Lung (tissue), 11 donors: ENCODE measurements at regions not wholly inside any gene's neighbourhood (a gene's known extent, or its start where the extent isn't known, plus 50 kb on each side); places are given as distances from the start of the nearest gene placed in this dataset.

Experiments used
- ATAC-seq: fragments of 200-7000 bp; cut with Tn5 transposase; one replicate; pipeline ENCODE4 v1.9.1; 2020; ENCODE audit warnings: moderate number of reproducible peaks; ENCODE audit not compliant: insufficient read depth, low FRiP score
- DNase-seq, 3 donors: peaks; one replicate each; pipeline ENCODE4 v3.0.0-alpha.2; 2013 to 2017
- H3K27ac ChIP-seq, 2 donors: one replicate each; pipeline ENCODE4 v1.5.1; 2013; ENCODE audit warnings: mild to moderate bottlenecking in 2 of 2, moderate library complexity in 2 of 2, control low read depth in 1 of 2, inconsistent platforms in 1 of 2, low read depth in 1 of 2, low read length in 1 of 2
- H3K27me3 ChIP-seq, 3 donors: one replicate each; pipeline ENCODE4 v1.5.1; 2013; ENCODE audit warnings: low read length in 2 of 3; ENCODE audit not compliant: control insufficient read depth in 3 of 3, insufficient read depth in 3 of 3
- H3K36me3 ChIP-seq, 4 donors: one replicate each; pipeline ENCODE4 v1.5.1; 2013; ENCODE audit warnings: low read length in 4 of 4, mild to moderate bottlenecking in 1 of 4, moderate library complexity in 1 of 4; ENCODE audit not compliant: control insufficient read depth in 4 of 4, insufficient read depth in 4 of 4
- H3K4me1 ChIP-seq, 5 donors: one replicate each; pipeline ENCODE4 v1.5.1; 2013; ENCODE audit warnings: low read length in 5 of 5, mild to moderate bottlenecking in 2 of 5, moderate library complexity in 1 of 5; ENCODE audit not compliant: control insufficient read depth in 5 of 5, insufficient read depth in 5 of 5
- H3K4me3 ChIP-seq: one replicate; pipeline ENCODE4 v1.5.1; 2013; ENCODE audit warnings: mild to moderate bottlenecking, control low read depth, moderate library complexity
- H3K9ac ChIP-seq, 2 donors: one replicate each; pipeline ENCODE4 v1.5.1; 2013; ENCODE audit warnings: low read length in 2 of 2, control low read depth in 1 of 2; ENCODE audit not compliant: insufficient read depth in 1 of 2
- H3K9me3 ChIP-seq, 4 donors: one replicate each; pipeline ENCODE4 v1.5.1; 2013; ENCODE audit warnings: low read length in 3 of 4, mild to moderate bottlenecking in 1 of 4, moderate library complexity in 1 of 4; ENCODE audit not compliant: control insufficient read depth in 4 of 4, insufficient read depth in 3 of 4
- WGBS, 2 donors: extraction: QIAGEN DNeasy Blood & Tissue Kit; methylation state at CpG; one replicate each; pipeline ENCODE4 v1.1.7; 2013; 5-methylcytosine and 5-hydroxymethylcytosine counted together
- TF ChIP-seq, protein P1 (sequence below): IDR thresholded peaks from 2 replicates; pipeline ENCODE4 v1.5.1; 2012; ENCODE audit warnings: mild to moderate bottlenecking; ENCODE audit errors: control extremely low read depth, extremely low read depth
- donor health status: control.
- donor health status: control.
- donor health status: Bipolar disorder and iron deficiency.
- donor health status: healthy.
- donor health status: DM: yes; HTN: yes; CAD: no.

DNA sequence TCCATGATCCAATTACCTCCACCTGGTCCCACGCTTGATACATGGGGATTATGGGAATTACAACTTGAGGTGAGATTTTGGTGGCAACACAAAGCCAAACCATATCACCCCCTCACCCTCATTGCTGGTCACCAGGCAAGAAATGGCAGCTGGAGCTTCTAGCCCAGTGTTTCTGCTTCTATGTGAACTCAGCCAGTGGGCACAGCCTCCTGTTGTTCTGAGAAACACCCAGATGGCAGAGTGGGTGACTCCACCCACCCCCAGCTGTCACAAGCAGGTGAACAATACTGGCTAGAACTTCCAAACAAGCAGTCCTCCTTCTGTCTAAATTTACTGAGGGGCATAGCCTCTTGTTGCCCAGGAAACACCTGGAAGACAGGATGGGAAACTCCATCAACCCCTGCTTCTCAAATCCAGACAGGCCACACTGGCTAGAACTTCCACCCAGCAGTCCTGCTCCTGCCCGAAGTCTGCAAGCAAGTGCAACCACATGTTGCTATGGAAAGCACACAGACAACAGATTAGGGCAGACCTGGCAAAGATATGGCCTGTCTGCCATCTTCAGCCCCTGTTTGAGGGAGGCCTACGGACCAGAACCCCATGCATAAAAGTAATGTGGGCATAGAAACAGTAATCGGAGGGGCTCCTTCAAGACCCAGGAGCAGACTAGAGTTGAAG, 114.1 kb downstream of the DTWD1 start:
- Histone ChIP-seq H3K27me3 (no peaks in the 10 kb centered on the region), H3K36me3 (no peaks in the 10 kb centered on the region), H3K9me3 (no peaks in the 10 kb centered on the region), H3K4me3 (no peak overlapping the region), H3K4me1 (no peaks in the 10 kb centered on the region), H3K9ac (no peak overlapping the region), H3K27ac (no peak overlapping the region)
- TF ChIP-seq, protein P1, sequence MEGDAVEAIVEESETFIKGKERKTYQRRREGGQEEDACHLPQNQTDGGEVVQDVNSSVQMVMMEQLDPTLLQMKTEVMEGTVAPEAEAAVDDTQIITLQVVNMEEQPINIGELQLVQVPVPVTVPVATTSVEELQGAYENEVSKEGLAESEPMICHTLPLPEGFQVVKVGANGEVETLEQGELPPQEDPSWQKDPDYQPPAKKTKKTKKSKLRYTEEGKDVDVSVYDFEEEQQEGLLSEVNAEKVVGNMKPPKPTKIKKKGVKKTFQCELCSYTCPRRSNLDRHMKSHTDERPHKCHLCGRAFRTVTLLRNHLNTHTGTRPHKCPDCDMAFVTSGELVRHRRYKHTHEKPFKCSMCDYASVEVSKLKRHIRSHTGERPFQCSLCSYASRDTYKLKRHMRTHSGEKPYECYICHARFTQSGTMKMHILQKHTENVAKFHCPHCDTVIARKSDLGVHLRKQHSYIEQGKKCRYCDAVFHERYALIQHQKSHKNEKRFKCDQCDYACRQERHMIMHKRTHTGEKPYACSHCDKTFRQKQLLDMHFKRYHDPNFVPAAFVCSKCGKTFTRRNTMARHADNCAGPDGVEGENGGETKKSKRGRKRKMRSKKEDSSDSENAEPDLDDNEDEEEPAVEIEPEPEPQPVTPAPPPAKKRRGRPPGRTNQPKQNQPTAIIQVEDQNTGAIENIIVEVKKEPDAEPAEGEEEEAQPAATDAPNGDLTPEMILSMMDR = no peak
- DNase-seq (no peak), ATAC-seq (no peak)
- WGBS, 2 donors = 85 to 96% methylated on average over 4 of the region's 4 CpGs

DNA sequence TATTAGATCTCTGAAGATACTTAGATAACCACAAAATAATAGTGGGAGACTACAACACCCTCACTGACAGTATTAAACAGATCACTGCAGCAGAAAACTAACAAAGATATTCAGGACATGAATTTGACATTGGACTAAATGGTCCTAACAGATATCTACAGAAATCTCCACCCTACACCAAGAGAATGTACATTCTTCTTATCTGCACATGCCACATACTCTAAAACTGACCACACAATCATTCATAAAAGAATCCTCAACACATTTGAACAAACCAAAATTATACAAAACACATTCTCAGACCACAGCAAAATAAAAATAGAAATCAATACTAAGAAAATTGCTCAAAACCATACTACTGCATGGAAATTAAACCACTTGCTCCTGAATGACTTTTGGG, 116.3 kb downstream of the DTWD1 start:
- H3K36me3 ChIP-seq = no peaks in the 10 kb centered on the region
- TF ChIP-seq, protein P1 = no peak
- peaks cover 0 to 2% (median 0%) of the 10 kb centered on the region in 5 donors for H3K4me1 ChIP-seq
- no peak overlapping the region for H3K27ac ChIP-seq
- no peaks in the 10 kb centered on the region for H3K27me3 ChIP-seq
- DNase-seq (no peak), ATAC-seq (no peak)
- no peaks in the 10 kb centered on the region for H3K9me3 ChIP-seq
- no peak overlapping the region for H3K4me3 ChIP-seq
- H3K9ac ChIP-seq = no peak overlapping the region

DNA sequence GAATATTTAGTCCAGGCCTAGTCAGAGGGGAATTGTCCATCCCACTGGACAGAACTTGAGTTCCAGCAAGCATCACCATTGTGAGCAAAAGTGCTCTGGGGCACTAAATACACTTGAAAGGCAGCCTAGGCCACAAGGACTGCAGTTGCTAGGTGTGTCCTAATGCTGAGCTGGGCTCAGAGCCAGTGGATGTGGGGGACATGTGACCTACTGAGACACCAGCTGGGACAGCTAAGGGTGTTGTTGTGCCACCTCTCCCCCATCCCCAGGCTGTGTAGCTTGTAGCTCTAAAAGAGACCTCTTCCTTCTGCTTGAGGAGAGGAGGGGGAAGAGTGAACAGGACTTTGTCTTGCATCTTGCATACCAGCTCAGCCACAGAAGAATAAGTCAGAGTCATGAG, 120.9 kb downstream of the DTWD1 start:
- Histone ChIP-seq H3K27ac (no peak overlapping the region), H3K36me3 (no peaks in the 10 kb centered on the region), H3K9me3 (no peaks in the 10 kb centered on the region), H3K4me3 (no peak overlapping the region), H3K9ac (no peak overlapping the region), H3K4me1 (peaks cover 0 to 2% (median 0%) of the 10 kb centered on the region in 5 donors), H3K27me3 (no peaks in the 10 kb centered on the region)
- DNase-seq = no peak
- no peak for ATAC-seq
- TF ChIP-seq, protein P1 = no peak

DNA sequence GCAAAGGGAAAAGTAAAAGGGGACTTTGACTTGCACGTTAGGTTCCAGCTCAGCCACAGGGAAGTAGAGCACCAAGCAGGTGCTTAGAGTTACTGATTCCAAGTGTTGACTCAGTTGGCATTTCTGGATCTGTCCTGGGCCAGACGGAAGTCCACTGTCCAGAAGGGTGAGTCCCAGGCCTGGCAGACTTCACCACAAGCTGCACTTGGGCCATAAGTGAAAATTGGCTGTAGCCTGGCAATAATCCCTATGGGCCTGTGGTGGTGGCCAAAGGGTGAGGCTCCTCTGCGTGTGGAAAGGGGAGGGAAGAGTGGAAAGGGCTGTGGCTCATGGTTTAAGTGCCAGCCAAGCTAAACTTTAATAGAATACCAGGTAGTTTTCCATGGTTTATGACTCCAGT, 121.5 kb downstream of the DTWD1 start:
- DNase-seq (no peak), ATAC-seq (no peak)
- no peaks in the 10 kb centered on the region for H3K9me3 ChIP-seq
- H3K9ac ChIP-seq = no peak overlapping the region
- TF ChIP-seq, protein P1 = no peak
- no peaks in the 10 kb centered on the region for H3K36me3 ChIP-seq
- no peak overlapping the region for H3K4me3 ChIP-seq
- WGBS, 2 donors = 83 to 92% methylated on average over 3 of the region's 3 CpGs
- H3K27me3 ChIP-seq = no peaks in the 10 kb centered on the region
- peaks cover 0 to 2% (median 0%) of the 10 kb centered on the region in 5 donors for H3K4me1 ChIP-seq
- no peak overlapping the region for H3K27ac ChIP-seq
